H54 (cell line): ENCODE measurements at regions not wholly inside any gene's neighbourhood (a gene's known extent, or its start where the extent isn't known, plus 50 kb on each side); places are given as distances from the start of the nearest gene placed in this dataset.

ENCODE experiments used
- DNase-seq: peaks from one replicate; pipeline ENCODE4 v3.0.0; 2011; ENCODE audit warnings: low spot score, mixed read lengths; ENCODE audit not compliant: insufficient read length
- FAIRE-seq: peaks from 3 replicates; lab custom pipeline; 2011; peaks lifted over from hg19 to GRCh38; lab: Jason Lieb, UNC
- POLR2A ChIP-seq: IDR thresholded peaks from 2 replicates; pipeline ENCODE4 v1.6.1; 2011; ENCODE audit warnings: low read depth, mild to moderate bottlenecking, low read length

DNA sequence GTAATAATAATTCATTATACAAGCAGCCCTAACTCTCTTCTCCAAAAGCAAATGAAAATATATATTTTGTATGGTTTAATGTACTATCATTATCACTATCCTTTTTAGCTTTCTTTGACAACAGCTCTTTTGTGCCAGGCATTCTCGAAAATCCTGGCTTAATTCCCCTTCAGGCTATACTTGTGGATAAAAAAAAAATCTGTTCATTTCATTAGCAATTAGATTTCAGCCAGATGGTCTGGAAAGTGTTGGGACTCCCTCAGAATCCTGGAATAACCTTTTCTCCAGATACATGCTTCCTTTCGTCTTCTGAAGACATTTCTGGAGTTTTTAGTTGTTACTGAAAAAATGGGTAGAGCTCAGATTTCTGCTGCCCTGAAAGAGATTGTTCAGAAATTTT is 83.4 kb upstream of the PLPPR4 start:
- TF ChIP-seq POLR2A, result no peak
- DNase-seq (no peak), FAIRE-seq (no peak)

DNA sequence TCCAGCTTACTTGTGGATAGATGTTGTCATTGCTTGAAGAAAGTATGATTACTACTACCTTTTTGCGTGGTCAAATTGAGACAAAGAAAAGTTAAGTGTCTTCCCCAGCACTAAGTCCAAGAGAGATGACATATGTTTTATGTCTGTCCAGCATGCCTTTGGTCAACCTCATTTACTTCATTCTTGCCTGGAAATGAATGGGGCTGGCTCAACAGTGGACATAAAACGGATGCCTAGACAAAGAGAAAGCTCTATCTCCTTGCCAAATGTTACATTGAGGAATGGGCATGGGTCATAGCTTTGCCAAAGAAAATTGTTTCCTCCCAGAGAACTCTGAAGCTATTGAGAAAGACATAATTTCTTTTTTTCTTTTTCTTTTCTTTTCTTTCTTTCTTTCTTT is 82.4 kb upstream of the PLPPR4 start:
- TF ChIP-seq POLR2A, result no peak
- FAIRE-seq (no peak), DNase-seq (no peak)

DNA sequence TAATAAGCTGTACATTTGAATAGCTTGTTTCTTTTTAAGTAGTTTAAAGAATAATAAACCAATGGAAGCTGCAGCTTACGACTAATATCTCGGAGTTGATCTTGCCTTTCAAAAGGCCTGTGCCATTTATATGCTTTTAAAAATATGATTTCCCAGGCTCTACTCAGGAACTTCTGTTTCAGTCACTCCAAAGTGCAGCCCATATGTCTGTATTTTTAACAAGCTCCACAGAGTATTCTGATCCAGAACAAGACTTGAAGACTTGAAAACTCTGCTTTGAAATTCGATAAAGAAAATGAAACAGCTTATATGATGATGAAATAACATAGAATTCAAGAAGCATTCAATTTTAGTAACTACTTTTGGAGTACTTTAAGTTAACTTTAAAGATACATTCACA is 79.1 kb upstream of the PLPPR4 start:
- FAIRE-seq, result no peak
- no peak for DNase-seq
- no peak for TF ChIP-seq POLR2A

DNA sequence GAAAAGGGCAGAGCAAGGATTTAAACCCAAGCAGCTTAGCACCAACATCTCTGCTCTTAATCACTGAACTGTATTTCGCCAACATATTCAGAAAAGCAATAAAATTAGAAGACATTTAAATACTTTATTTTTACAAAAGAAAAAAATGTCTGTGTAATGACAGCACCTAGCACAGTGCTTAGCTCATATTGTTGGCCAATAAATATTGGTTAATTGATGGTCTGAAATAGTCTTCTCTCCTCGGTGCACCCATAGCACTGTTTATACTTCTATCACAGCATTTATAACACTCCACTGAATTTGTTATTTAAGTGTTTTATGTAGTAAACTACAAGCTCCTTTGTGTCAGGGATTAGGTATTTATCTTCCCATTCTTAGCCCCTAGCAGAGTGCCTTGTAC is 70.9 kb upstream of the PLPPR4 start:
- DNase-seq (no peak), FAIRE-seq (no peak)
- TF ChIP-seq POLR2A, result no peak

DNA sequence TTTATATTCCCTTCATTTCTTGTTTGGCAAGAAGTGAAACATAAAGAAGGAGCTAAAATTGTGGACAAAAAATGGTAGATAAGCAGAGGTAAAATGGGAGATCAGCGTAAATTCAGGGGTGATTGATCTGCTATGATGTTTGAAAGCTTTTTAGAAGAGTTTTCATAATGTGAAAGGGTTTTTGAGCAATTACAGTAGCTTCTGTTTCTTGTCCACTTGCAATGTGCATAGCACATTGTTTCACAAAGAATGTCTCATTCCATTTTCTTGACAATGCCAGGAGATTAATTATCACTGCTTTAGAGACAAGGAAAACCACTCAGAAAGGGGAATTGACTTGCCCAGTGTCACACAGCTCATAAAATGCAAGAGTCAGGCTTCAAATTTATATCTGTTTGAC is 65.9 kb upstream of the PLPPR4 start:
- FAIRE-seq (no peak), DNase-seq (no peak)
- TF ChIP-seq POLR2A, result no peak

DNA sequence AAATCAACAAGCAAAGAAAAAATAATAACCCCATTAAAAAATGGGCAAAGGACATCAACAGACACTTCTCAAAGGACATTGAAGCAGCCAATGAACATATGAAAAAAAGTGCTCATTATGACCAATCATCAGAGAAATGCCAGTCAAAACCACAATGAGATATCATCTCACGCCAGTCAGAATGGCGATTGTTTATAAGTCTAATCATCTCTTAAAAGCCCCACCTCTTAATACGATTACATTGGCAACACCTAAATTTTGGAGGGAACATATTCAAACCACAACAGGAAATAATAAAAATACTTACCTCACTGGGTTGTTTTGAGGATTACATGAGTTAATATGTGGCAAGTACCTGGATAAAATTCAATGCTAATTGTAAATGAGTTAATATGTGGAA is 57.1 kb upstream of the PLPPR4 start:
- no peak for FAIRE-seq
- no peak for TF ChIP-seq POLR2A

More for the DNA sequence above, 57.1 kb upstream of the PLPPR4 start:
- DNase-seq, result no peak
